WTC11 (cell line): ENCODE measurements at regions not wholly inside any gene's neighbourhood (a gene's known extent, or its start where the extent isn't known, plus 50 kb on each side); places are given as distances from the start of the nearest gene placed in this dataset.

Experiments used
- FOXK1 ChIP-seq: sonication (generic); formaldehyde crosslinking; IDR thresholded peaks from 2 replicates; pipeline ENCODE4 v1.8.0; 2022; ENCODE audit warnings: mild to moderate bottlenecking, moderate library complexity, missing genetic modification reagents
- ZNF423 ChIP-seq: fragments of 250-450 bp; sonication (Bioruptor Pico); IDR thresholded peaks from 2 replicates; pipeline ENCODE4 v2.1.2; 2022; ENCODE audit warnings: mild to moderate bottlenecking, moderate library complexity

DNA sequence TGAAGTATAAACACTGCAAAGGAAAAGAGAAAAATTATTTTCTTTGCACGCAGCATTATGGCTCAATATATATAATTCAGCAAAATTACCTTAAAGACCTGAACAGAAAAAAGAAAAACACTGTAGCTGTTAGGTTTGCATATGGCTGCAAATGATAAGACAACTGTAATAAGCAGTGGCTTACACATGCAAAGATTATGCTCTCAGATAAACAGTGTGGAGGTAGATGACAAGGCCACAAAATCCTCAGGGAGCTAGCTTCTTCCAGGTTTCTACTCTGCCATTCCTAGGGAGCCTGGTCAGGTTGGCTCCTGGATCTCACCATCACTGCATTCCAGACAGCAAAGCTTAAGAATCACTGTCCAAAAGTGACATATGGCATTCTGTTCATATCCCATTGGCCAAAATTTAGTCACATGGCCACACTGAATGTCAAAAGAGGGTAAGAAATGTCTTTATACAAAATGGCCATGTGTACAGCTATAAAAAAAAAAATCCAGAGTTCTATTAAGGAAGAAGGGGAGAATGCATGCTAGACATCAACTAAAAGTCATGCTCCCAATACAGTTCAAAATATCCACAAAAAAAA, 195.2 kb upstream of the SLC7A11 start:
- TF ChIP-seq ZNF423 (CRISPR knock-in tag) = no peak
- no peak for TF ChIP-seq FOXK1 (CRISPR knock-in tag)
